GM19452 (cell line): ENCODE measurements at regions not wholly inside any gene's neighbourhood (a gene's known extent, or its start where the extent isn't known, plus 50 kb on each side); places are given as distances from the start of the nearest gene placed in this dataset.

Source experiments
- ATAC-seq: cut with Tn5 transposase; IDR thresholded peaks from one replicate; pipeline ENCODE4 v1.9.1; 2021; ENCODE audit not compliant: unreplicated experiment

DNA sequence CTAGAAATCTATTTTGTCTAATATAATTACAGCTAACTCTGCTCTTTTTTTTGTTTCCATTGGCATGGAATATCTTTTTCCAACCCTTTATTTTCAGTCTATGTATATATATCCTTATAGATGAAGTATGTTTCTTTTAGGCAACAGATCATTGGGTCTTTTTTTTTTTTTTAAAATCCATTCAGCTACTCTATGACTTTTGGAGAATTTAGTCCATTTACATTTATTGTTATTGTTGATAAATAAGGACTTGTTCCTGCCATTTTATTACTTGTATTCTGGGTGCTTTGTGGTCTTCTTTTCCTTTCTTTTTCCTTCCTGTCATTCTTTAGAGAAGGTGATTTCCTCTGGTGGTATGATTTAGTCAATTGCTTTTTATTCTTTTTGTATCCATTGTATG lies 296.8 kb downstream of the SMARCA2 start:
- ATAC-seq, result no peak

GRCh38 chr9:2313512-2313911 lies 298.4 kb downstream of the SMARCA2 start:
- ATAC-seq, result no peak

DNA sequence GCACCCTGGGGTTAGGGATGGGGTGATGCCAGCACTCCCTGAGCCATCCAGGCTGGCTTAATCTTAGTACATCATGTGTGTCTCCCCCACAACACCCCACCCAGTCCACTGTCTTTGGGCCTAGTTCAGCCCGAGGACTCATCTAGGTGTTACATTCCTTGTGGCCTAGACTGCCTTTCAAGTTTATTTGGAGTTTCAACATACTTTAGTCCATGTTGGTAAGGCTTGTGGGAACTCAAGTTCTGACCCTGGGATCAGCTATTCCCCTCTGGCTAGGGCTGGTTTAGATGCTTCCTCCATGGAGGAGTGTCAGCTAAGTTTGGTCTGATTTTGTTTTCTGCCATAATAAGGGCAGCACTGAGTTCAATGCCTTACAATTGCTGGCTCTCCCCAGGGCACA lies 302.4 kb downstream of the SMARCA2 start:
- ATAC-seq, result no peak

DNA sequence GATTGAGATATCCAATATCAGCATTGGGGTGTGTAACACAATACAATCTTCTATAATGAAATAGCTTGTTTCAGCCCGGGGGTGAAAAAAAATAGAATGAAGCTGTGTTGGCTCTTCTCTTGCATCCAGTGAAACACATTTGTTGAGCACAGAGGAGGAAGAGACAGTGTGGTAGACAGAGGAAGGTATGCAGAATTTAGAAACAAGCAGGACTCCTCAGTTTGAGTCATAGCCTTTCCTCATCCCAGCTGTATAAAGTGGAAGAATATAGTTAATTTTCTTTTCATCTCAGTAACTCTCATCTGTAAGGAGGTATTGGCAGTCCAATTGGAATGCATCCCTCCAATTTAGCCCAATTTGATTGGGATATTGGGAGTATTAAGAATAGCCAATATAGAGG lies 302.2 kb upstream of the VLDLR start:
- no peak for ATAC-seq

DNA sequence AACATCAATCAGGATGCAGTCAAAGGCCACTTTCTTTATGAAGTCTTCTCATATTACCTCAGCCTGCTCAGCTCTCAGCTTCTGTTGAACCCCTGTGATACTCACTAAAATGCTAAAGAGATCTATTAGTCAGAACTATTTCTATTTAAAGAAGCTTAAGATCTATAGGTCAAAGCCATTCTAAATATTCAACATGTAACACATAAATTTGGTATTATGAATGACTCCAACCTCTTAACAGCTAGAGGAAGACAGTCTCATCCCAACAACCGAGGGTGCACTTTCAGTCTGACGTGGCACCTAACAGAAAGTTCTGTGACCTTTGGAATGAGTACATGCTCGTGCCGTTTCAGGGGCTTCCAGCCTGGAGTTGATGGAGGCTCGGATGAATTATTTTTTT lies 301.5 kb upstream of the VLDLR start:
- no peak for ATAC-seq

DNA sequence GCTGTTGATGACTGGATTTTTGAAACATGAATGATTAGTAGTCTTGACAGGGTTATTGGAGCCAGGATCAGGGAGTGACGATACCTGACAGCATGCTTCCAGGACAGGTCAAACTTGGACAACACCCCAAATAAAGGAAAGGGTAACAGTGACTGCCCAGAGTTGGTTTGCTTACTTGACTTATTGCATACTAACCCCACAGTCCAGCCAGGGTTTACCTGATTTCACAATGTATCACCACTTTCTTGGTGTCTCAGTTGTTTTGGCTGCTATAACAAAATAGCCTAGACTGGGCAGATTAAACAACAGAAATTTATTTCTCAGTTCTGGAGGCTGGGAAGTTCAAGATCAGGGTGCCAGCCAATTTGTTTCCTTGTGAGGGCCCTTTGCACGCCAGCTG lies 301.0 kb upstream of the VLDLR start:
- ATAC-seq, result no peak

DNA sequence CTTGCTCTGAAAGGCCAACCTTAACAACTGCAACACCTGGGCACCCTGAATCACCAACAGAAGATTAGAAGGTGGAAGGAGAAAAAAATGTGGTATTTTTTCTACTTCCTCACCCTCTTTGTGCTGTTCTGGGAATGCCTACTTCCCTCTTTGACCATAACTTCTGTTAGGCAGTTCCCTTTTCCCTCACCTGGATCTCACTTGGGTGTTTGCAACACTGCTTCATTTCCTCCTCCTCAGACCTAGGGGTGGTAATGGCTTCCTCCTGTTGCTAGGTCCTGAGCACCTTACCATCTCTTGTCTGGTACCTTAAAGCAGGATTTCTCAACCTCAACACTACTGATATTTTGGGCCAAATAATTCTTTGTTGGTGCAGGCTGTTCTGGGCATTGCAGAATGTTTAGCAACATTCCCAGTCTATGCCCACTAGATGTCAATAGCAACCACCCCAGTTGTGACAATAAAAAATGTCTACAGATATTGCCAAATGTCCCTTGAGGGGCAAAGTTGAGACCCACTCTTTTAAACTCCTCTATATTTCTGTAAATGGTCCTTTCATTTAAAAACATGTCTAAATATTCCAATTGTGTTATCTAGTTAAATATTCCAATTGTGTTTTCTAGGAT lies 300.0 kb upstream of the VLDLR start:
- no peak for ATAC-seq

- ATAC-seq, result no peak
These were observed 296.8 kb upstream of the VLDLR start for GRCh38 chr9:2324742-2325141.

DNA sequence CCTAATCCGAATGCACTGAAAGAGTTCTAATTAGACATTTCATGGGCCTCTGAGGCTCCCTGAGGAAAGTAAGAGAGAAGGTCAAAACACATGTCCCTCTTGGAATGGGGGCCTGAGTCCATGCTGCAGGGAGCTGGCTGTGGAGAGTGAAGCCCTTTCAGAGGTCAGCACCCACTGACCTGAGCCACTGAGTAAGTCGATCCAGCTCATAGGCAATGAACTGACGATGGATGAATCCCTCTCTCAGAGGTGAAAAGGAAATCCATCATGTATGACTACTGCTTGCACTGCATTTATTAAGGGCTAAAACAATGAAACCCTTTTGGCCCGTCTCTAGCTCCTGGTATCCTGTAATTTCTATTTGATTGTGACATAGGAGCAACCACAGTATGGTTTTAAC lies 288.9 kb upstream of the VLDLR start:
- no peak for ATAC-seq

GRCh38 chr9:2335260-2335659 lies 286.3 kb upstream of the VLDLR start:
- no peak for ATAC-seq

GRCh38 chr9:2336055-2336454 lies 285.5 kb upstream of the VLDLR start:
- no peak for ATAC-seq

GRCh38 chr9:2337131-2337530 lies 284.5 kb upstream of the VLDLR start:
- ATAC-seq, result no peak

DNA sequence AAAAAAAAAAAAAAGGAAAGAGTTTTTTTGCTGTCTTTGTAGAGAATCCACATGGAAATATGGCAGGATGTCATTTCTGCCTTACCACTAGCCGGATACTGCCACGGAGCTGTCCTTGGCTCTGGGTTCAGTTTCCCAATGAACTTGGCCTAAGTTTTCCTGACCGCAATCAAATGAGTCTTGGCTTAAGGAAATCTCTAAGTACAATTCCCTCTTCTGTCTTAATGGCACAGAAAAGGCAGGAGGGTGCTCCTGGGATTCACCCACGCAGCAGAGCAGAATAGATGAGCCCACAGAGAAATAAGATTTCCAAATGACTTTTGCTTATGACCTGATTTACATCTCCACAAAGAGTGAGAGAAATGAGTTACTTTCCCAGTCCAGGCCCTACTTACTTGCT lies 284.0 kb upstream of the VLDLR start:
- ATAC-seq, result no peak

DNA sequence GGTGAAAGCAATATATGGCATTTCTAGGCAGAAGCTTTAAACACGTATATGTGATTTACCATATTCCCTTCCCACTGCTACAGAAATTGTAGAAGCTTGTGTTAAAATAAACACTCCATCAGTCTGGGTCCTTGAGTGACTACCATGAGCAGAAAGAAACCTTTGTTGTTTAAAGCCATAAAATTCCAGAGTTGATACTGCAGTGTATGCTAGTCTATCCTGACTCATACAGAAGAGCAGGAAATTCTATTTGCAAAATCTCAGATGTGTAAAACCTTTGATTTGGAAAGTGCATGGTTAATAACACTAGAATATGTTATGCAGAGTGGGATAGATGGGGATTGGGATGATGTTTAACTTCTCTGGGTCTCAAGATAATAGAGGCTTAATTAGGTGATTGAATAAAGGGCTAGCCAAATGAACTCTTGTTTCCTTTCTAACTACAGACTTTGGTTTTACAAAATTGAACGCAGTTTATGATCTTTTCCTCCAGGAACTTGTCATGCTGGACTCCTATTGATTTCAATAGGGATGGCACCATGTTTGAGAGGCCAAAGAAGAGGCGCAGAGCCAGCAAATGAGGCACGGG lies 282.7 kb upstream of the VLDLR start:
- ATAC-seq, result no peak

GRCh38 chr9:2339416-2339815 lies 282.2 kb upstream of the VLDLR start:
- no peak for ATAC-seq

DNA sequence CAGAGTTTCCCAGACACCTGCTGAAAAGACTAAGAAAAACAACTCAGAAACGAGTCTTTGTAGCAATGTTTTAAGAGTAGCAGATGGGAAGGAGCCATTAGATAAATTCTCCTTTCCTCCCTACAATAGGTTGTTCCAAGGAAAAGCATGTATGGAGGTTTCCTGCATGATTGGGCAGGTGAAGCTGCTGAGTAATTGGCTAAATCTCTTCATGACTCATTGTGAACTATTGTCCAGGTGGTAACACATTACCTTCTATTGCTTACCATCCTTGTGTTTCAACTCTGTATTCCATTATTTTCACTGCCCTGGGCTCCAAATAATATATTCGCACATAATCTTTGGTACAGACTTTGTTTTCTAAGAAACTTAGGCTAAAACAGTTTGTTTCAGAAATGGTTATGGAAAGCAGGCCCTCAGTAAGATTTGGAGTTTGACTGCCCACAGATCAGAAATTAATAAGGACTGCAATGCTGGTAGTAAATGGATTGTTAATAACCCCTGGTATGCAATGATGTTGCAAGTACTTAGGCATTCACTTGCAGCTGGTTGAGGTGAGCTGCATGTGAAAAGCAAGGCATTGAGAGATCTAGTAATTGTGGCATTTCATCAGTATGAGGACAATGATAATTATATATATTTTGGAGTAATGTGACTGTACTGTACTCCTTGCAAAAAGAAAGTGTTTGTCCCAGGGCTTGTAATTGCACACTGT lies 281.4 kb upstream of the VLDLR start:
- ATAC-seq, result no peak

GRCh38 chr9:2341126-2341525 lies 280.5 kb upstream of the VLDLR start:
- ATAC-seq, result no peak

DNA sequence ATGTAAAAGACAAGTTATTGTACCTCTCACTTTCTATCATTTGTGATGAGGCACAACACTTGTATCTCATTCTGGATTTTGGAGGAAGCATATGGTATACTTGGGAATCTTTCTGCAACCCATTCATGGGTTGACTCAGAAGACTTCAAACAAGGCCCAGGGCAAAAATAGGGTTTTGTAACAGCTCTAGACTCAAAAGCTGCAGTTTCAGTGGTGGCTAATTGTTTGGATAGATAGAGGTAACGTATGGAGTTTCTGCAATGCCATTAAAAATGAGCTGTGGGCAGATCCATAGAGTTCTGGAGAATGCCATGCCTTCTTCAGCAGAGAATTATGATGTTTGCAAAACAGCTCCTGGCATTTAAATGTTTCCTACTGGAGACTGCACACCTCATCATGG lies 279.6 kb upstream of the VLDLR start:
- no peak for ATAC-seq

- no peak for ATAC-seq
These were observed 277.8 kb upstream of the VLDLR start for GRCh38 chr9:2343756-2344155.

- ATAC-seq, result no peak
These were observed 277.2 kb upstream of the VLDLR start for GRCh38 chr9:2344436-2344835.

GRCh38 chr9:2345013-2345412 lies 276.6 kb upstream of the VLDLR start:
- no peak for ATAC-seq

DNA sequence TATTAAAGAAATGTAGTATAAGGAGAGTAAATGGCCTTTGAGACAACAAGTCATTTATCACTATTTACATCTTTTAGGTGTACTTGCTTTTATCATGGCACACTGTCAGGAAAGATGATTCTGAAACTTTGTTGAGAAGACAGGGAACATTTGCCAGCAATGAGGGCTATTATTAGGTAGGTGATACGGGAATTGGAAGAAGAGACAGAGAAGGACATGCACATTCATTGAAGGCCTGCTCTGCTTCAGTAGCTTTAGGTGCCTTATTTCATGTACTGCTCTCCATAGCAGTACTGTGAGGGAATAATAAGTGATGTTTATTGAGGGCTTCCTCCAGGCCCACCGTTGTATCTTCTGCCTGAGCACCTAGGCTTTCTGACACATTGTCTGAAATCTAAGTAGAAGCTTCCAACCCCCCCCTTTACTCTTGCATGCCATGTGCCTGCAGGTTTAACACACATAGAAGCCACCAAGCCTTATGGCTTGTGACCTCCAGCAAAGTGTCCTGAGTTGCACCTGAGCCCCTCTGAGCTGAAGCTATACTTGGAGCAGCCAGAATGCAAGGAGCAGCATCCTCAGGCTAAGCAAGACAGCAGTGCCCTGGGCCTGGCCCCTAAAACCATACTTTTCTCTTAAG lies 275.2 kb upstream of the VLDLR start:
- no peak for ATAC-seq
